Heart left ventricle (tissue), 16 donors: ENCODE measurements at regions not wholly inside any gene's neighbourhood (a gene's known extent, or its start where the extent isn't known, plus 50 kb on each side); places are given as distances from the start of the nearest gene placed in this dataset.
A peak's percentile ranks its signal among the peaks of the same experiment; 100 is the strongest.

Source experiments
- ATAC-seq, 4 donors: fragments of 200-7000 bp; cut with Tn5 transposase; one replicate each; pipeline ENCODE4 v1.9.1; 2020 to 2022; ENCODE audit warnings: moderate library complexity in 4 of 4, mild to moderate bottlenecking in 3 of 4, moderate number of reproducible peaks in 1 of 4
- DNase-seq, 5 donors: peaks; one replicate each; pipeline ENCODE4 v3.0.0-alpha.2; 2020
- H3K27ac ChIP-seq, 12 donors: fragments of 200-600 bp; sonication (generic) in 4 of 12; one replicate each; pipeline versions ENCODE4 v1.5.0 to v1.8.0; 2016 to 2022; ENCODE audit warnings: mild to moderate bottlenecking in 2 of 12
- H3K27me3 ChIP-seq, 9 donors: fragments of 200-600 bp; sonication (generic) in 2 of 9; one replicate each; pipeline versions ENCODE4 v1.5.1 to v1.8.0; 2016 to 2022; ENCODE audit warnings: mild to moderate bottlenecking in 3 of 9
- H3K36me3 ChIP-seq, 9 donors: fragments of 200-600 bp; sonication (generic) in 2 of 9; one replicate each; pipeline versions ENCODE4 v1.5.0 to v1.8.0; 2018 to 2022; ENCODE audit warnings: mild to moderate bottlenecking in 2 of 9
- H3K4me1 ChIP-seq, 12 donors: fragments of 200-600 bp; sonication (generic) in 4 of 12; one replicate each; pipeline versions ENCODE4 v1.5.0 to v1.8.0; 2016 to 2022; ENCODE audit warnings: mild to moderate bottlenecking in 3 of 12
- H3K4me3 ChIP-seq, 12 donors: fragments of 200-600 bp; sonication (generic) in 4 of 12; one replicate each; pipeline versions ENCODE4 v1.5.0 to v1.8.0; 2017 to 2022; ENCODE audit warnings: mild to moderate bottlenecking in 9 of 12, moderate library complexity in 4 of 12
- H3K9me3 ChIP-seq, 12 donors: fragments of 200-600 bp; sonication (generic) in 4 of 12; one replicate each; pipeline versions ENCODE4 v1.5.0 to v1.8.0; 2016 to 2022; ENCODE audit warnings: mild to moderate bottlenecking in 1 of 12
- POLR2A ChIP-seq, 2 donors: fragments of 450-650 bp; IDR thresholded peaks; one replicate each; pipeline ENCODE4 v1.6.1; 2017; ENCODE audit warnings: antibody characterized with exemption in 2 of 2, mild to moderate bottlenecking in 2 of 2, moderate library complexity in 2 of 2
- WGBS, 4 donors: extraction: QIAGEN DNeasy Blood & Tissue Kit in 2 of 4; methylation state at CpG; one replicate each; pipeline versions ENCODE4 v1.1.5 to v1.1.7; 2013 to 2018; 5-methylcytosine and 5-hydroxymethylcytosine counted together
- intact Hi-C, 10 donors: fragments of 100-400 bp; cut with DNase I; formaldehyde crosslinking; loops; one replicate each; pipeline versions ENCODE4 v1.11.1 to v1.14.2; 2022
- TF ChIP-seq, protein P1 (sequence below), 12 donors: fragments of 200-600 bp; sonication (generic) in 4 of 12; IDR thresholded peaks; one replicate each; pipeline versions ENCODE4 v1.5.0 to v1.8.0; 2018 to 2022; ENCODE audit warnings: antibody characterized with exemption in 12 of 12, mild to moderate bottlenecking in 5 of 12
- donor health status: ischemic (EF 13 %, LVEDD 7.1; RV severe dilation, severe dysfunction).
- donor health status: healthy with polysubstance abuse.
- donor health status: DM: no; HTN: yes; CAD: no.
- donor health status: DM: no; HTN: no; CAD: no.
- donor health status: ischemic (EF 25% LVEDD 6.9; RV normal size, moderate dysfunction).
- donor health status: ischemic (EF 25% LVEDD 5.7; RV mildly dilated, moderate dysfunction).
- donor health status: healthy.
- donor health status: DM: yes; HTN: yes; CAD: no.
- donor health status: ischemic (EF 35%, LVEDD 5.7; RV mildly dilated, moderate dysfunction).
- donor health status: nonischemic (EF 11% LVEDD 7.7; RV severe dilation, severe dysfunction).
- donor health status: DM: yes; HTN: yes; CAD: no.
- donor health status: PGD.
- donor health status: ischemic (EF 29% LVEDD 5.4; RV normal size, mild dysfunction).
- donor health status: nonischemic (EF 23%, LVEDD 6.1; RV moderate dilation, normal function).

GRCh38 chr11:27281740-27282590 is 81.0 kb downstream of the CCDC34 start:
- H3K4me3 ChIP-seq: no peak overlapping the region
- WGBS, 4 donors: 52 to 62% (median 57%) methylated on average over 9 of the region's 9 CpGs
- TF ChIP-seq, protein P1, sequence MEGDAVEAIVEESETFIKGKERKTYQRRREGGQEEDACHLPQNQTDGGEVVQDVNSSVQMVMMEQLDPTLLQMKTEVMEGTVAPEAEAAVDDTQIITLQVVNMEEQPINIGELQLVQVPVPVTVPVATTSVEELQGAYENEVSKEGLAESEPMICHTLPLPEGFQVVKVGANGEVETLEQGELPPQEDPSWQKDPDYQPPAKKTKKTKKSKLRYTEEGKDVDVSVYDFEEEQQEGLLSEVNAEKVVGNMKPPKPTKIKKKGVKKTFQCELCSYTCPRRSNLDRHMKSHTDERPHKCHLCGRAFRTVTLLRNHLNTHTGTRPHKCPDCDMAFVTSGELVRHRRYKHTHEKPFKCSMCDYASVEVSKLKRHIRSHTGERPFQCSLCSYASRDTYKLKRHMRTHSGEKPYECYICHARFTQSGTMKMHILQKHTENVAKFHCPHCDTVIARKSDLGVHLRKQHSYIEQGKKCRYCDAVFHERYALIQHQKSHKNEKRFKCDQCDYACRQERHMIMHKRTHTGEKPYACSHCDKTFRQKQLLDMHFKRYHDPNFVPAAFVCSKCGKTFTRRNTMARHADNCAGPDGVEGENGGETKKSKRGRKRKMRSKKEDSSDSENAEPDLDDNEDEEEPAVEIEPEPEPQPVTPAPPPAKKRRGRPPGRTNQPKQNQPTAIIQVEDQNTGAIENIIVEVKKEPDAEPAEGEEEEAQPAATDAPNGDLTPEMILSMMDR (IDR thresholded peaks at IDR 0.05): no peak
- TF ChIP-seq POLR2A (IDR thresholded peaks at IDR 0.05): no peak
- DNase-seq (peak; percentile 42 to 81 (median 72)), ATAC-seq (peak; percentile 62 to 98 (median 94))
- H3K27me3 ChIP-seq: no peaks in the 10 kb centered on the region
- peak overlapping the region in 9 of 12 donors; percentile 9 to 53 (median 28) for H3K27ac ChIP-seq
- H3K36me3 ChIP-seq: no peaks in the 10 kb centered on the region
- H3K4me1 ChIP-seq: peaks cover 0 to 22% (median 5%) of the 10 kb centered on the region in 12 donors
- intact Hi-C loops: loop anchor here in 1 of 10 donors (5.0 kb wide), 1 partner anchor 70 kb away; no protein-coding TSS in a partner anchor
- H3K9me3 ChIP-seq: no peaks in the 10 kb centered on the region

DNA sequence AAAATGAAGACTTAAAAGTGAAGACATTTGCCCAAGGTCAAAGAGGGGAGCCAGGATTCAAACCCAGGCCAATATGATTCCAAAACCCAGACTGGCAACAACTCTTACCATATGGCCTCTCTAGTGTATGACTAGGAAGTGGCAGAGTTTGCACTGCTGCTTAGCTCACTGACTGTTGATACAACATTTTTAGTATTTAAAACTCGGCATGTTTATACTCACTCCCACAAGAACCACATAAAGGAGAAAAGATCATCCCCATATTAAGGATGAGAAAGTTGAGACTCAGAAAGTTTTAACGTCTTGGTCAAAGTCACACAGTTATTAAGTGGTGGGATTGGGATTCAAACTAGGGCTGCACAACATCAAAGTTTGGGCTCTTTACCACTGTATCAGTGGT is 81.7 kb downstream of the CCDC34 start:
- ATAC-seq (no peak), DNase-seq (no peak)
- H3K27ac ChIP-seq: peak overlapping the region in 6 of 12 donors; percentile 9 to 53 (median 28)
- no peak overlapping the region for H3K4me3 ChIP-seq
- H3K36me3 ChIP-seq: no peaks in the 10 kb centered on the region
- peaks cover 0 to 22% (median 5%) of the 10 kb centered on the region in 12 donors for H3K4me1 ChIP-seq
- 85 to 95% (median 87%) methylated on average over 2 of the region's 2 CpGs for WGBS, 4 donors
- intact Hi-C loops: loop anchor here in 1 of 10 donors (5.0 kb wide), 1 partner anchor 69 kb away; no protein-coding TSS in a partner anchor
- no peaks in the 10 kb centered on the region for H3K27me3 ChIP-seq
- TF ChIP-seq, protein P1 (IDR thresholded peaks at IDR 0.05): no peak
- TF ChIP-seq POLR2A (IDR thresholded peaks at IDR 0.05): no peak
- no peaks in the 10 kb centered on the region for H3K9me3 ChIP-seq

DNA sequence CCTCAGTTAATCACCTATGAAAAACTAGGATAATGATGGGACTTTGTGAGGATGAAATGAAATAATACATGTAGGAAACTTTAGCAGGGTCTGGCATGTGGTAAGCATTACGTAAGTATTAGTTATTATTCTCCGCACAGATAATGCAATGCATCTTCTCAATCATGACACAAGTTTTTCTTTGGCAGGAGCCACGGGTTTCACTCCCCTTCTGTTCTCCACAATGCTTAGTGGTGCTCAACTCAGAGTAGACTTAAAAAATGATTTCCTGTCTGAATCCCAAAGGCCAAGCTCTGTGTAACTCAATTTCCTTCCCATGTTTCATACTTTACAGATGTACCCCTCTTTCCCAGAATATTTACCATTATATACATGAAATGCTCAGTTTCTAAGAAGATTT is 82.9 kb downstream of the CCDC34 start:
- H3K4me1 ChIP-seq: peaks cover 0 to 22% (median 5%) of the 10 kb centered on the region in 12 donors
- H3K27ac ChIP-seq: no peak overlapping the region
- intact Hi-C loops: loop anchor here in 1 of 10 donors (5.0 kb wide), 1 partner anchor 68 kb away; no protein-coding TSS in a partner anchor
- TF ChIP-seq, protein P1 (IDR thresholded peaks at IDR 0.05): no peak
- TF ChIP-seq POLR2A (IDR thresholded peaks at IDR 0.05): no peak
- no peaks in the 10 kb centered on the region for H3K27me3 ChIP-seq
- no peaks in the 10 kb centered on the region for H3K9me3 ChIP-seq
- no peak overlapping the region for H3K4me3 ChIP-seq
- 66 to 72% (median 69%) methylated on average over 3 of the region's 3 CpGs for WGBS, 4 donors
- ATAC-seq: no peak
- no peaks in the 10 kb centered on the region for H3K36me3 ChIP-seq
- DNase-seq: no peak

GRCh38 chr11:27279460-27279859 is 83.6 kb downstream of the CCDC34 start:
- ATAC-seq (no peak), DNase-seq (no peak)
- intact Hi-C loops: no loop called here
- Histone ChIP-seq H3K4me3 (no peak overlapping the region), H3K27ac (no peak overlapping the region), H3K4me1 (peaks cover 0 to 22% (median 5%) of the 10 kb centered on the region in 12 donors), H3K27me3 (no peaks in the 10 kb centered on the region), H3K36me3 (no peaks in the 10 kb centered on the region), H3K9me3 (no peaks in the 10 kb centered on the region)
- WGBS, 4 donors: 62 to 81% (median 71%) methylated on average over 4 of the region's 4 CpGs
- no peak for TF ChIP-seq POLR2A (IDR thresholded peaks at IDR 0.05)
- TF ChIP-seq, protein P1 (IDR thresholded peaks at IDR 0.05): no peak
